ENCODE measurements at regions not wholly inside any gene's neighbourhood (a gene's known extent, or its start where the extent isn't known, plus 50 kb on each side); places are given as distances from the start of the nearest gene placed in this dataset.

GRCh38 chr3:16800361-16800760 lies 84.4 kb upstream of the PLCL2 start:
- no peak for TF ChIP-seq GATA3 (IDR thresholded peaks at IDR 0.05; ENCODE audit: low read depth, low read length)
- TF ChIP-seq GATA2 (IDR thresholded peaks at IDR 0.05; ENCODE audit: low read depth, low read length) = no peak
